GM21515 (cell line): ENCODE measurements at regions not wholly inside any gene's neighbourhood (a gene's known extent, or its start where the extent isn't known, plus 50 kb on each side); places are given as distances from the start of the nearest gene placed in this dataset.

Source experiments
- ATAC-seq: cut with Tn5 transposase; IDR thresholded peaks from one replicate; pipeline ENCODE4 v1.9.1; 2021; ENCODE audit not compliant: unreplicated experiment

- no peak for ATAC-seq
Measured at GRCh38 chr6:145187491-145188206, 547.7 kb downstream of the EPM2A start.

- no peak for ATAC-seq
Measured at GRCh38 chr6:145189836-145190235, 545.5 kb downstream of the EPM2A start.

- ATAC-seq, result no peak
Measured at GRCh38 chr6:145194389-145194788, 540.9 kb downstream of the EPM2A start.

DNA sequence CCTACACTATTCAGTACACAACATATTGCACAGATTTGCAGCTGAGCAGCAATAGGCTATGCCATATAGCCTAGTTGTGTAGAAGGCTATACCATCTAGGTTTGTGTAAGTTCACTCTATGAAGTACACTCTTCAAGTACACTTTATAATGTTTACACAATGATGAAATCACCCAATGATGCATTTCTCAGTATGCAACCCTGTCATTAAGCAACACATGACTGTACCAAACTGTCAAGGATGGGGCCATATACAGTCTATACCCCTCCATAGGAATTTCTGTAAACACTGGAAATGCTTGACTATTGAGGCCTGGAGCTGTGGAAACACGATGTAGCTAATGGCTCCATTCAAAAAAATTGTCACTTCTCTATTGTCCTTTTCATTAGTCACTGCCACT, 535.4 kb downstream of the EPM2A start:
- no peak for ATAC-seq

DNA sequence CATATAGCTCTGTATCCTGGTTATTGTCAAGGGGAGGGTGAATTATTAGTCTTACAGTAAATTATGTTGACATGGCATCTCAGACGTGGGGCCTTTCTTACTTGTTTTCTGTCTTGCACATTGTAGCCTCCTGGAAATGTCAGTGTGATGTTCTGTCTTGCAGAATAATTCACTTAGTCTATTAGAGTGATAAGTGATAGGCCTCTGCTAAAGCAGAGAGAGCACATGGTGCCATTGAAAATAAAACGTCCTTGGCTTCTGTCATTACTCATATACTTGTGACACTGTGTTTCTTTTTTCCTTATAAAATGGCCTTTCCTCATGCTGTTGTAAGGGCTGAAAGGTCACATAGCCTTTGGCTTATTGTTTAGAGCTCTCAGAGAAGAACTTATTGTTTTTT, 531.0 kb downstream of the EPM2A start:
- ATAC-seq, result no peak

- no peak for ATAC-seq
Measured at GRCh38 chr6:145206247-145206907, 528.9 kb downstream of the EPM2A start.

DNA sequence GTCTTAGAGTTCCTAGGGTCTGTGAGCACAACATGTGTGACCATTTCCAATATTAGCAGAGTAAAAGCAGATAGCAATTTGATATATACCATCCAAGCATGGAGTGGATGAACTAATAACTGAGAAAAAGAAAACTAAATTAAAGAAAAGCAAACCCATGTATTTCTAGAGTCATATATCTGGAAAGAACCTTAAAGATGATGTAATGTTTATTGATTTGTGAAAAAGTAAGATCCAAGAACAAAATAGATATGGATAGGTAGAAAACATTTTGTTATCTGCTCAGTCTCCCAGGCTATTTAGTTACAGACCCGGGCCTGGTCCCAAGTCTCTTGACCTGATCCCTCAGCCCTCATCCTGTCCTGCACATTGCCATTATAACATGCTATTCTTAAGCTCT, 526.8 kb downstream of the EPM2A start:
- ATAC-seq, result no peak

DNA sequence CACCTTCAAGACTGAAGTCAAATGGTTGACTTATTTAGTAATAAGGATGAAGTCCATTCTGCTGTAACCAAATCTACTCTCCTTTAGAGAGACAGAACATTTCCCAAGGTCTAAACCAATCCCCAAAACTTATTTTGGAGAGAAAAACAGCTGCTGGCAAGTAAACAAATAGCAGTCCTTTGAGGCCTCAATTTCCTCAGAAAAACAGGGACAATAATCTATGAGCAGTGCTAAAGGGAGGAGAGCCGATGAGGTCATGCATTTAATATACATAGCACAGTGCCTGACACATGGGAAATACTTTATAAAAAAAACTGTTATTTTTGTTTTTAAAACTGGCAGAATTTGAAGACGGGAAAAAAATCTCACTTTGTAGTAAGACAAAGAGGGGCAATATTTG, 526.0 kb downstream of the EPM2A start:
- ATAC-seq, result no peak

DNA sequence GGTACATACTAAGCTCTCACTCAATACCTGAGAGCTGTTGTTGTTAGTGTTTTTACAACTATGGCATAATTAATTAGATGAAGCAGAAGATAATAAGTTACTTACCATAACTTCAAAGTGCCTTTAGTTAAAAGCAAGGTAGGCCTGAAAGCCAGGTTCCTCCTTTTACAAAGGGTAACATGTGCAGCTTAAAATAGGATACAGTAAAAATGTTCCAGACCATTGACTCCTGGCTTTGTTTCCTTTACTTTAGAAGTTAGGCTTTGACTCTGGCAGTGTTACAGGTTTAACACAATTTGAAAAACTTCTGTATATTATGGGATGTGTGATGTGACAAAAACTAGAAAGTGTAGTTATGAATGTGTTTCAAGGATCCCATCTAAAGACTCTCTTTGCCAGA, 522.5 kb downstream of the EPM2A start:
- peak; percentile 31 for ATAC-seq

- ATAC-seq, result peak; percentile 84
Measured at GRCh38 chr6:145213614-145214013, 521.7 kb downstream of the EPM2A start.

GRCh38 chr6:145214570-145214969, 520.8 kb downstream of the EPM2A start:
- no peak for ATAC-seq

- no peak for ATAC-seq
Measured at GRCh38 chr6:145224450-145224849, 510.9 kb downstream of the EPM2A start.

- peak; percentile 65 for ATAC-seq
Measured at GRCh38 chr6:145225500-145225899, 509.8 kb downstream of the EPM2A start.

DNA sequence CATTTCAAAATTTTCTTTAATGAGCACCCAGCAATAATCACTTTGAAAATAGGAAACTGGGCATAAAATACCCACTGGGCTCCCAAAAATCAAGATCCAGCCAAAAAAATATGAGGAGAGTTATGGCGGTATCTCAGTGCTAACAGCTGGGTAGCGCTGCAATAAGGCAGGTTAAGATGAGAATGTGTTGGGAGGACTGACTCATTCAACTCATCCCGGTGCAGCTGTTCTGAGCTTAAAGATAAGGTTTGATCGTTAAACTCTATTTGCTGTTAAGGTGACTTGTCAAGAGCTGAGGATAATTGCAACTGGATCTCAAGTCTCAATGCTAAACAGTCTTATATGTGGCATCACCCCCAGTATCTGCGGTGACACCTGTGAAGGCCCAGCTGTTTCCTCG, 507.7 kb downstream of the EPM2A start:
- no peak for ATAC-seq

DNA sequence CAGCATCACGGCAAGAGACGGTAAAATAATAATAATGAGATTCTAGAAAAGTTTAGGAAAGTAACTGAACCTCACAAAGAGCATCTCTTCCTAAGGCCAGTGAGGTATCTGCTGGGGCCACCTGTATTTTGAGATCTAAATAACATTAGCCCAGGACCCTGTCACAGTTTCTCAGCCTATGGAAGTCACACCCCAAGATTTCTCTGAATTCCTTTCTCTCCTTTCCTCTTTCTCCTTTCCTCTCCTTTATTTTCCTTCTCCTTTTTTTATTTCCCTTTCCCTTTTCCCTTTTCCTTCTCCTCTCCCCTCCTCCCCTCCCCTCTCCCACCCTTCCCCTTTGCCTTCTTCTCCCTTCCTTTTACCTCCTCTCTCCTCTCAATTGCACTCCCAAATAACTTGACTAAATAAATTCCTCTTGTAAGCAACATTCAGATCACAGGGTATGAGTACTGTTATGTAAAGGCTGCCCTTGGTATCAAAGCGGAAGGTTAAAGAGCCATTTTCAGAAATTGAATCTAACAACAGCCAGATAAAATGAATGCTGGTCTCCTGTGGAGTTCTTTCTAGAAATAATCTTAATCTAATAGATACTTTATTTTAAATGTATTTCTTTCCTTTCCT, 506.2 kb downstream of the EPM2A start:
- ATAC-seq, result no peak

- ATAC-seq, result no peak
Measured at GRCh38 chr6:145233955-145234354, 501.4 kb downstream of the EPM2A start.

- no peak for ATAC-seq
Measured at GRCh38 chr6:145235207-145235606, 500.1 kb downstream of the EPM2A start.

GRCh38 chr6:145238787-145239186, 496.5 kb downstream of the EPM2A start:
- ATAC-seq, result no peak

DNA sequence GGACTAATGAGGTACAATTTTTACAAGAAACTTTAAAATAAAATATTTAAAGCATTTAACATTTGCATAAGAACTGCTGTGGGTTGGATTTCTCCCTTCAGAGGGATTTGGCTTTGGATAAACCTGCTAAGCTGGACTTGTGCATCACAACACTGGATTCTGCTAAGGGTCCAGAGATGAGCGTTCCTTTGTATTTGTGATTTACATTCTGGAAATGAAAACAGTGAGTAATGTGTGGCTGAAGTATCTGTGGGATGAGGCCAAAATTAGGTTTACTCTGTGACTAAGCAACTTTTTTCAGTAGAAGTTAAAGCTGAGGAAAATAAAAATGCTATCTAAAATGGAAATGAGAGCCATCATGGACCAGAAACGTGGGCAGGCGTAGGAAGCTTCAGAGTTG, 494.3 kb downstream of the EPM2A start:
- no peak for ATAC-seq

- ATAC-seq, result no peak
Measured at GRCh38 chr6:145241721-145242120, 493.6 kb downstream of the EPM2A start.

DNA sequence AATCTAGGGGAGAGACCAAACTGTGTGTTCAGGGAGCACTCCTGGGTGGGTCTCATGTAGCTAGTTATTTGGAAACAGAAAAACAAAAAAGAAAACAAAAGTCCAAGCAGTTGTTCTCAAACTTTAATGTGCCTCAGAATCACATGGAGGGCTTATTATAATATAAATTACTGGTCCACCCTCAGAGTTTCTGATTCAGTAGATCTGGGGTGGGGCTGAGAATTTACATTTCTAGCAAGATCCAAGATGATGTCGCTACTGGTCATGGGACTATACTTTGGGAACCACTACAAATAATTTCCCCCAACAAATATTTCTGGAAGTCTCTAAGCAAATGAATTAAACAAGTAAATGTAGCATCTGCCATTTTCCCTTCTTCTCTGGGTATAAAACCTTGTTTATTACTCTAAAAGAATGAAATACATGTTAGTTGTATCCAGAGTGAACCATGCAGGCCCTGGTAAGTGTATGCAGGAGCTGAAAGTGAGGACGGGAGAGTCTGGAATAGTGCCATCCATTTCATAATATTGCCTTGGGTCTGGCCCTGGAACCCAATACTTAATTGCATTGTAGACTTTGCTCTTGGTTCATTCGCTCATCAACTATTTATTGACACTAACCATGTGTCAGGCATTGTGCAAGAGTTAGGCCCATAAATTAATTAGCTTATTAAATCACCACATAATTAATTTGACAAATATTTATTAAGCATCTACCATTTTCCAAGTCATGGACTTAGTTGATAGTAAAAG, 490.8 kb downstream of the EPM2A start:
- ATAC-seq, result no peak

- ATAC-seq, result no peak
Measured at GRCh38 chr6:145245119-145245518, 490.2 kb downstream of the EPM2A start.
